Loucy (cell line): ENCODE measurements at regions not wholly inside any gene's neighbourhood (a gene's known extent, or its start where the extent isn't known, plus 50 kb on each side); places are given as distances from the start of the nearest gene placed in this dataset.

Experiments used
- H2AFZ ChIP-seq: fragments of 200-600 bp; sonication (generic); 2 replicates; pipeline ENCODE4 v1.6.0; 2016; ENCODE audit warnings: antibody characterized with exemption, mild to moderate bottlenecking, low read length, moderate library complexity
- H3F3A ChIP-seq: fragments of 200-600 bp; 2 replicates; pipeline ENCODE4 v1.6.0; 2016; ENCODE audit warnings: antibody characterized with exemption, low read depth, mild to moderate bottlenecking
- H3K27me3 ChIP-seq: fragments of 200-600 bp; sonication (generic); 2 replicates; pipeline ENCODE4 v1.6.1; 2014; ENCODE audit warnings: low read length, mild to moderate bottlenecking; ENCODE audit not compliant: insufficient read depth, poor library complexity, severe bottlenecking
- H3K36me3 ChIP-seq: fragments of 200-600 bp; sonication (generic); 2 replicates; pipeline ENCODE4 v1.6.1; 2016; ENCODE audit warnings: low read length; ENCODE audit not compliant: insufficient read depth
- H3K4me1 ChIP-seq: fragments of 200-600 bp; sonication (generic); 2 replicates; pipeline ENCODE4 v1.5.1; 2014; ENCODE audit warnings: low read length, mild to moderate bottlenecking; ENCODE audit not compliant: insufficient read depth, poor library complexity, severe bottlenecking
- H3K4me2 ChIP-seq: fragments of 200-600 bp; sonication (generic); 2 replicates; pipeline ENCODE4 v1.6.0; 2014; ENCODE audit warnings: antibody characterized with exemption, low read length, low read depth, mild to moderate bottlenecking; ENCODE audit not compliant: poor library complexity, severe bottlenecking
- H3K4me3 ChIP-seq: fragments of 200-600 bp; sonication (generic); 2 replicates; pipeline ENCODE4 v1.5.1; 2014; ENCODE audit warnings: low read length, mild to moderate bottlenecking, mixed read lengths; ENCODE audit not compliant: poor library complexity, severe bottlenecking
- H3K79me2 ChIP-seq: fragments of 200-600 bp; sonication (generic); 2 replicates; pipeline ENCODE4 v1.6.1; 2014; ENCODE audit warnings: low read length; ENCODE audit not compliant: insufficient read depth
- H3K9ac ChIP-seq: fragments of 200-600 bp; sonication (generic); 2 replicates; pipeline ENCODE4 v1.6.0; 2014; ENCODE audit warnings: mild to moderate bottlenecking, low read depth, low read length, moderate library complexity; ENCODE audit not compliant: poor library complexity, severe bottlenecking
- H3K9me2 ChIP-seq: fragments of 200-600 bp; sonication (generic); replicated peaks from 2 replicates; pipeline ENCODE4 v1.6.1; 2016; ENCODE audit warnings: low read depth, low read length, mixed read lengths
- H3K9me3 ChIP-seq: fragments of 200-600 bp; sonication (generic); 2 replicates; pipeline ENCODE4 v1.6.1; 2014; ENCODE audit warnings: mild to moderate bottlenecking, antibody characterized with exemption, low read length, low read depth; ENCODE audit not compliant: insufficient read depth
- H4K20me1 ChIP-seq: fragments of 200-600 bp; sonication (generic); 2 replicates; pipeline ENCODE4 v1.6.0; 2014; ENCODE audit warnings: antibody characterized with exemption, low read length, mild to moderate bottlenecking; ENCODE audit not compliant: insufficient read depth, poor library complexity, severe bottlenecking
- EZH2phosphoT487 ChIP-seq: fragments of 200-600 bp; IDR thresholded peaks from 2 replicates; pipeline ENCODE4 v1.6.1; 2018; ENCODE audit warnings: antibody characterized with exemption, mild to moderate bottlenecking, moderate library complexity, borderline replicate concordance
- TF ChIP-seq, protein P1 (sequence below): fragments of 200-600 bp; sonication (generic); conservative IDR thresholded peaks from 2 replicates; pipeline ENCODE4 v1.5.1; 2014; ENCODE audit warnings: mild to moderate bottlenecking, antibody characterized with exemption, low read length

DNA sequence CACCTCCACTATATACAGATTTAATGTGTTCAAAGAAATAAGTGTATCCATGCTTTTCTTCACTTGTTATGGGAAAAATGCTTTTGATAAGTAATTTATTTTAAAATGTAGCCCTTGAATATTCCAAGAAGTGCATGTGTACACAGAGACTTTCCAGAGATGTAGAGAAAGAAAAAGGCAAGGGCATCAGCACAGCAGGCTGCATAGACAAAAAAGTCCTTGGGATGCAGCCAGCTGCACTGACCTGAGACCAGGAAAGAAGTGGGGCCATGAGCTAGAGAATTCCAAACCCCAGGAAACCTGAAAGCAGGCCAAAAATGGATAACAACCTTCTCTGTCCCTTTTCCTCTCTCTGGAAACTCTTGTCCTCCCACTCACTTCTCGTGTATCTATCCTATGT lies 51.6 kb upstream of the PRDM8 start:
- H3K4me2 ChIP-seq: no peak overlapping the region

DNA sequence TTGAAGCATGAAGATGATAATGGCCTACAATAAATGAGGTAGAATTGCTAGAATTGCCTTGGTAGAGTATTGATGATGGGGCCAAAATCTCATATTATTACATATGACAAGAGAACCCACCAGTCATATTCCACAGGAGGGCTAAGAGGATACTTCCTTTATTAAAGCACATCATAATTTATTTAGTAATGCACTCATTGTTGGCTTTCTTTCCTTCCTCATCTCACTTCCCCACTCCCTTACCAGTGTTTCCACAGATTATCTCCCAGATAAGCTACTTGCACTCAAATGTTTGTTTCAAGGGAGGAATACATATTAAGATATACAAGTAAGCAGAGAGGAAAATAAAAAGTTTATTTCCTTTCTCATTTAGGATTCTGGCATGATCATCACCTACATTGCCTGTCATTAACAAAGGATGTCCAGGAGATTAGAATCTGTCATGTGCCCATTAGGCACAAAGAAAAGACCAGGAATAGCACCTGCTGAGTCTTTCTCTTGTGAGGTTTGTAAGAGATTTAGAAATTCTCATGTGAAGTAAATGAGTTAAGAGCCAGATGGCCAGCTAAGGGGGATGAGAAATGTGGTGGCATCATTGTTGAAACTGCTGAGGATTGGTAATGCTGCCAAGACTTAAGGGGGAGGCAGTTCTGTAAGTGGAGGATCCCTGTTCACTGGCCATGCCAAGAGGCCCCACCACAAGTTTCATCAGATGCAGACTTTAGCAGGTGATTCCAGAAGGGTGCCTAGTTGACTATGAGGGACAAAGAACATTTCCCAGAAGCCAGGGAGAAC lies 52.4 kb upstream of the PRDM8 start:
- Histone ChIP-seq H3K9ac (no peak overlapping the region), H3K36me3 (no peaks in the 10 kb centered on the region), H3K9me3 (no peaks in the 10 kb centered on the region), H4K20me1 (no peaks in the 10 kb centered on the region), H3K4me2 (peak overlapping the region; percentile 1), H3K9me2 (no peaks in the 10 kb centered on the region), H3K27me3 (no peaks in the 10 kb centered on the region), H3F3A (peaks cover 12% of the 10 kb centered on the region; the same call in 1 of the 2 replicates), H3K4me1 (peaks cover 57% of the 10 kb centered on the region), H3K4me3 (no peak overlapping the region), H2AFZ (peak overlapping the region; percentile 43), H3K79me2 (no peaks in the 10 kb centered on the region)
- no peak for TF ChIP-seq EZH2phosphoT487
- TF ChIP-seq, protein P1, sequence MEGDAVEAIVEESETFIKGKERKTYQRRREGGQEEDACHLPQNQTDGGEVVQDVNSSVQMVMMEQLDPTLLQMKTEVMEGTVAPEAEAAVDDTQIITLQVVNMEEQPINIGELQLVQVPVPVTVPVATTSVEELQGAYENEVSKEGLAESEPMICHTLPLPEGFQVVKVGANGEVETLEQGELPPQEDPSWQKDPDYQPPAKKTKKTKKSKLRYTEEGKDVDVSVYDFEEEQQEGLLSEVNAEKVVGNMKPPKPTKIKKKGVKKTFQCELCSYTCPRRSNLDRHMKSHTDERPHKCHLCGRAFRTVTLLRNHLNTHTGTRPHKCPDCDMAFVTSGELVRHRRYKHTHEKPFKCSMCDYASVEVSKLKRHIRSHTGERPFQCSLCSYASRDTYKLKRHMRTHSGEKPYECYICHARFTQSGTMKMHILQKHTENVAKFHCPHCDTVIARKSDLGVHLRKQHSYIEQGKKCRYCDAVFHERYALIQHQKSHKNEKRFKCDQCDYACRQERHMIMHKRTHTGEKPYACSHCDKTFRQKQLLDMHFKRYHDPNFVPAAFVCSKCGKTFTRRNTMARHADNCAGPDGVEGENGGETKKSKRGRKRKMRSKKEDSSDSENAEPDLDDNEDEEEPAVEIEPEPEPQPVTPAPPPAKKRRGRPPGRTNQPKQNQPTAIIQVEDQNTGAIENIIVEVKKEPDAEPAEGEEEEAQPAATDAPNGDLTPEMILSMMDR: no peak

More for the DNA sequence above, 51.6 kb upstream of the PRDM8 start:
- no peaks in the 10 kb centered on the region for H3K79me2 ChIP-seq
- no peak overlapping the region for H3K9ac ChIP-seq
- TF ChIP-seq, protein P1: no peak
- no peak for TF ChIP-seq EZH2phosphoT487
- no peaks in the 10 kb centered on the region for H3K9me3 ChIP-seq
- H3K27me3 ChIP-seq: no peaks in the 10 kb centered on the region
- H3K9me2 ChIP-seq: no peaks in the 10 kb centered on the region
- no peaks in the 10 kb centered on the region for H3K36me3 ChIP-seq
- H4K20me1 ChIP-seq: no peaks in the 10 kb centered on the region
- peaks cover 49% of the 10 kb centered on the region for H3K4me1 ChIP-seq
- no peak overlapping the region for H2AFZ ChIP-seq
- no peak overlapping the region for H3K4me3 ChIP-seq
- peaks cover 12% of the 10 kb centered on the region; the same call in 1 of the 2 replicates for H3F3A ChIP-seq

DNA sequence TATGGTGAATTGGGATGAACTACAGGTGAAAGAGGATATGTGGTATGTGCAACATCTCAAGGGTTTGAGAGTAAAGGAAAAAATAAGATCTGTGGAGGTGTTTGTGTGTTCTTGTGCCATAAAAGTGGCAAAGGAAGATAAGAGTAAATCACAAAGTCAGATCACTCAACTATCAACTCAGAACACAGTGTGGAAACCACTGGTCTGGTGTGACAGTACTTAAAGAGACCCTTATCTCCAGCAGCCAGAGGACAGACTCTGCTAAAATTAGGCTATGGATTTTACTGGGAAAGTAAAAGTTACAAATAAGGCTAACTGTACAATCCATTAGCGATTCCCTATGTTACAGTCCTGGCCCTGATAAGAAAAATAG lies 54.0 kb upstream of the PRDM8 start:
- H3K27me3 ChIP-seq: no peaks in the 10 kb centered on the region

More for the DNA sequence above, 54.0 kb upstream of the PRDM8 start:
- H3K36me3 ChIP-seq: no peaks in the 10 kb centered on the region
- H3K79me2 ChIP-seq: no peaks in the 10 kb centered on the region
- peaks cover 71% of the 10 kb centered on the region for H3K4me1 ChIP-seq
- TF ChIP-seq, protein P1: no peak
- no peak for TF ChIP-seq EZH2phosphoT487
- no peaks in the 10 kb centered on the region for H3K9me2 ChIP-seq
- no peaks in the 10 kb centered on the region for H4K20me1 ChIP-seq
- peak overlapping the region; percentile 20 for H3K4me3 ChIP-seq
- no peak overlapping the region for H2AFZ ChIP-seq
- no peaks in the 10 kb centered on the region for H3K9me3 ChIP-seq
- H3K4me2 ChIP-seq: peak overlapping the region; percentile 53
- peak overlapping the region; percentile 69 for H3K9ac ChIP-seq
- peaks cover 20% of the 10 kb centered on the region for H3F3A ChIP-seq
